ENCODE measurements at regions not wholly inside any gene's neighbourhood (a gene's known extent, or its start where the extent isn't known, plus 50 kb on each side); places are given as distances from the start of the nearest gene placed in this dataset.

- DNase-seq (ENCODE audit: insufficient read length, low spot score) (no peak), FAIRE-seq (no peak)
- TF ChIP-seq CTCF (IDR thresholded peaks at IDR 0.05; ENCODE audit: insufficient read depth, missing control alignments) = no peak
Observed at GRCh38 chr9:31253800-31254762, 1130.4 kb upstream of the ACO1 start.

GRCh38 chr9:31255211-31255610 is 1129.2 kb upstream of the ACO1 start:
- no peak for TF ChIP-seq CTCF (IDR thresholded peaks at IDR 0.05; ENCODE audit: insufficient read depth, missing control alignments)
- DNase-seq (ENCODE audit: insufficient read length, low spot score) (no peak), FAIRE-seq (no peak)

GRCh38 chr9:31259824-31260223 is 1124.6 kb upstream of the ACO1 start:
- FAIRE-seq = no peak
- no peak for TF ChIP-seq CTCF (IDR thresholded peaks at IDR 0.05; ENCODE audit: insufficient read depth, missing control alignments)
- DNase-seq (ENCODE audit: insufficient read length, low spot score) = no peak

- FAIRE-seq = no peak
- DNase-seq (ENCODE audit: insufficient read length, low spot score) = no peak
- no peak for TF ChIP-seq CTCF (IDR thresholded peaks at IDR 0.05; ENCODE audit: insufficient read depth, missing control alignments)
Observed at GRCh38 chr9:31272456-31273295, 1111.8 kb upstream of the ACO1 start.

- TF ChIP-seq CTCF (IDR thresholded peaks at IDR 0.05; ENCODE audit: insufficient read depth, missing control alignments) = no peak
- no peak for FAIRE-seq
- DNase-seq (ENCODE audit: insufficient read length, low spot score) = no peak
Observed at GRCh38 chr9:31275419-31275818, 1109.0 kb upstream of the ACO1 start.

- no peak for DNase-seq (ENCODE audit: insufficient read length, low spot score)
- TF ChIP-seq CTCF (IDR thresholded peaks at IDR 0.05; ENCODE audit: insufficient read depth, missing control alignments) = no peak
- no peak for FAIRE-seq
Observed at GRCh38 chr9:31290731-31291130, 1093.7 kb upstream of the ACO1 start.

All from D721Med (cell line).